ENCODE measurements at regions not wholly inside any gene's neighbourhood (a gene's known extent, or its start where the extent isn't known, plus 50 kb on each side); places are given as distances from the start of the nearest gene placed in this dataset.

DNA sequence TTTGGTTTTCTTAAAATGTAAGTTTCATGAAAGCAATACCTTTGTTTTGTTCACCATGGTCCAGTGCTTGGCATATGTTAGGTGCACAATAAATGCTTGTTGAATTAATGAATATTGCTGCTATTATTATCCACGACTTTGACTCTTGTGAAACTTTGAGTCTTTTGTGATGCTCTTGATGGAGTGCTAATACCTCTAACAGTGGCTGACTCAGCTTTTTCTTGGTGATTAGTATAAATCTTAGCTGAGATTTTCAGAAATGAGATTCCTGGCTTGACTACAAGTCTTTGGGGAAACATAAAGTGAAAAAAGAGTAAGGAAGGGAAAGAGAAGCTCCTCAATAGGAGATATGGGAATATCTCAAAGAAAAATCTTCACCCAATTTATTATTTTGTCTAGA is 375.2 kb upstream of the RPS6KA3 start:
- TF ChIP-seq, protein P1, sequence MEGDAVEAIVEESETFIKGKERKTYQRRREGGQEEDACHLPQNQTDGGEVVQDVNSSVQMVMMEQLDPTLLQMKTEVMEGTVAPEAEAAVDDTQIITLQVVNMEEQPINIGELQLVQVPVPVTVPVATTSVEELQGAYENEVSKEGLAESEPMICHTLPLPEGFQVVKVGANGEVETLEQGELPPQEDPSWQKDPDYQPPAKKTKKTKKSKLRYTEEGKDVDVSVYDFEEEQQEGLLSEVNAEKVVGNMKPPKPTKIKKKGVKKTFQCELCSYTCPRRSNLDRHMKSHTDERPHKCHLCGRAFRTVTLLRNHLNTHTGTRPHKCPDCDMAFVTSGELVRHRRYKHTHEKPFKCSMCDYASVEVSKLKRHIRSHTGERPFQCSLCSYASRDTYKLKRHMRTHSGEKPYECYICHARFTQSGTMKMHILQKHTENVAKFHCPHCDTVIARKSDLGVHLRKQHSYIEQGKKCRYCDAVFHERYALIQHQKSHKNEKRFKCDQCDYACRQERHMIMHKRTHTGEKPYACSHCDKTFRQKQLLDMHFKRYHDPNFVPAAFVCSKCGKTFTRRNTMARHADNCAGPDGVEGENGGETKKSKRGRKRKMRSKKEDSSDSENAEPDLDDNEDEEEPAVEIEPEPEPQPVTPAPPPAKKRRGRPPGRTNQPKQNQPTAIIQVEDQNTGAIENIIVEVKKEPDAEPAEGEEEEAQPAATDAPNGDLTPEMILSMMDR (IDR thresholded peaks at IDR 0.05; ENCODE audit: low read depth, low read length), result no peak
- TF ChIP-seq POLR2A (IDR thresholded peaks at IDR 0.05; ENCODE audit: extremely low read depth, insufficient read length), result no peak
- no peak for TF ChIP-seq MYC (IDR thresholded peaks at IDR 0.05; ENCODE audit: low read depth, low read length)

All from NB4 (cell line).